NCI-H446 treated with DMSO at 0.1 percent for 48 hours (cell line): ENCODE measurements at regions not wholly inside any gene's neighbourhood (a gene's known extent, or its start where the extent isn't known, plus 50 kb on each side); places are given as distances from the start of the nearest gene placed in this dataset.
"Not testable (repeated sequence)": the region's sequence is repeated elsewhere in the genome, so short reads cannot be mapped to it uniquely, and the experiment has no call there.

Experiments used
- DNase-seq: peaks from one replicate; lab custom pipeline; 2025; lab: John Stamatoyannopoulos, UW

GRCh38 chr20:48530957-48531356, 296.8 kb downstream of the PREX1 start:
- DNase-seq = no peak

GRCh38 chr20:48528346-48528745, 299.5 kb downstream of the PREX1 start:
- DNase-seq = no peak

- DNase-seq = no peak
Observed at GRCh38 chr20:48527771-48528170, 300.0 kb downstream of the PREX1 start.

GRCh38 chr20:48526936-48527335, 300.9 kb downstream of the PREX1 start:
- no peak for DNase-seq

GRCh38 chr20:48525400-48525799, 302.4 kb downstream of the PREX1 start:
- no peak for DNase-seq

- DNase-seq = no peak
Observed at GRCh38 chr20:48524582-48524981, 303.2 kb downstream of the PREX1 start.

- no peak for DNase-seq
Observed at GRCh38 chr20:48523191-48523995, 304.4 kb downstream of the PREX1 start.

- no peak for DNase-seq
Observed at GRCh38 chr20:48521121-48521520, 306.7 kb downstream of the PREX1 start.

GRCh38 chr20:48516196-48516595, 311.6 kb downstream of the PREX1 start:
- not testable (repeated sequence) for DNase-seq

- DNase-seq = not testable (repeated sequence)
Observed at GRCh38 chr20:48514577-48514976, 313.2 kb downstream of the PREX1 start.

GRCh38 chr20:48512539-48512938, 315.3 kb downstream of the PREX1 start:
- not testable (repeated sequence) for DNase-seq

GRCh38 chr20:48505066-48505465, 322.7 kb downstream of the PREX1 start:
- DNase-seq = not testable (repeated sequence)

GRCh38 chr20:48503166-48503815, 324.5 kb downstream of the PREX1 start:
- DNase-seq = no peak

- DNase-seq = no peak
Observed at GRCh38 chr20:48502758-48503157, 325.0 kb downstream of the PREX1 start.

- DNase-seq = no peak
Observed at GRCh38 chr20:48502016-48502415, 325.8 kb downstream of the PREX1 start.

- DNase-seq = not testable (repeated sequence)
Observed at GRCh38 chr20:48500900-48501299, 326.9 kb downstream of the PREX1 start.

- DNase-seq = not testable (repeated sequence)
Observed at GRCh38 chr20:48498939-48499338, 328.9 kb downstream of the PREX1 start.

- DNase-seq = not testable (repeated sequence)
Observed at GRCh38 chr20:48498125-48498524, 329.7 kb downstream of the PREX1 start.

GRCh38 chr20:48493966-48494365, 333.8 kb downstream of the PREX1 start:
- DNase-seq = no peak

GRCh38 chr20:48493331-48493730, 334.5 kb downstream of the PREX1 start:
- not testable (repeated sequence) for DNase-seq

GRCh38 chr20:48492715-48493070, 335.1 kb downstream of the PREX1 start:
- DNase-seq = no peak

GRCh38 chr20:48492015-48492714, 335.6 kb downstream of the PREX1 start:
- no peak for DNase-seq
